K562 (cell line): ENCODE measurements at regions not wholly inside any gene's neighbourhood (a gene's known extent, or its start where the extent isn't known, plus 50 kb on each side); places are given as distances from the start of the nearest gene placed in this dataset.

ENCODE experiments used
- ATAC-seq: fragments of 200-7000 bp; cut with Tn5 transposase; 3 replicates; pipeline ENCODE4 v1.9.1; 2020; ENCODE audit warnings: moderate library complexity
- BruUV-seq: library from RNA; stranded (reverse); fragments of 400-500 nt; replicated peaks from 2 replicates; lab custom pipeline; 2021; lab: Mats Ljungman, UMichigan
- CTCF ChIA-PET: fragments of 300-600 bp; formaldehyde crosslinking; extraction: SDS; loops from one replicate; lab custom pipeline; 2021; ENCODE audit warnings: low intra/inter-chr PET ratio; lab: Yijun Ruan, JAX
- POLR2A ChIA-PET: fragments of 300-600, 350-650 bp; sonication (Branson Sonifier 250); formaldehyde crosslinking; extraction: SDS; loops from one replicate; lab custom pipeline; 2021; ENCODE audit warnings: antibody characterized with exemption, inconsistent platforms; lab: Yijun Ruan, JAX
- DNase-seq, 4 experiments: peaks; one replicate each; pipeline versions ENCODE4 v3.0.0 to v3.0.0-alpha.2; 2011 to 2018; ENCODE audit warnings: low spot score in 3 of 4, mixed read lengths in 3 of 4; ENCODE audit errors: extremely low read depth in 1 of 4
- FAIRE-seq: peaks from 2 replicates; lab custom pipeline; 2011; peaks lifted over from hg19 to GRCh38; lab: Jason Lieb, UNC
- H2AFZ ChIP-seq: 2 replicates; pipeline ENCODE4 v1.6.0; 2011; ENCODE audit warnings: low read depth, low read length, control low read depth, inconsistent platforms
- H3K27ac ChIP-seq: fragments of 200-600 bp; 3 replicates; pipeline ENCODE4 v1.8.0; 2011; ENCODE audit warnings: low read depth, mild to moderate bottlenecking, control low read depth, inconsistent platforms, low read length, moderate library complexity, mixed read lengths; ENCODE audit errors: extremely low read depth
- H3K27me3 ChIP-seq, 2 experiments: fragments of 300-600 bp in 1 of 2; 2 replicates in 1 of 2; 3 replicates in 1 of 2; pipeline versions ENCODE4 v1.6.0 to v1.8.0; 2011; ENCODE audit warnings: inconsistent platforms in 2 of 2, low read length in 2 of 2, mild to moderate bottlenecking in 1 of 2, mixed read lengths in 1 of 2, moderate library complexity in 1 of 2; ENCODE audit not compliant: control insufficient read depth in 2 of 2, insufficient read depth in 2 of 2
- H3K36me3 ChIP-seq: fragments of 300-600 bp; 3 replicates; pipeline ENCODE4 v1.8.0; 2011; ENCODE audit warnings: mild to moderate bottlenecking, low read length, inconsistent platforms; ENCODE audit not compliant: control insufficient read depth, insufficient read depth
- H3K4me1 ChIP-seq, 2 experiments: fragments of 200-600 bp in 1 of 2; replicated peaks in 1 of 2; 2 replicates in 1 of 2; 3 replicates in 1 of 2; pipeline versions ENCODE4 v1.5.1 to v1.8.0; 2011; ENCODE audit warnings: inconsistent platforms in 2 of 2, low read length in 2 of 2, mild to moderate bottlenecking in 1 of 2, mixed read lengths in 1 of 2, moderate library complexity in 1 of 2; ENCODE audit not compliant: control insufficient read depth in 2 of 2, insufficient read depth in 2 of 2
- H3K4me2 ChIP-seq: 2 replicates; pipeline ENCODE4 v1.6.1; 2011; ENCODE audit warnings: low read length, control low read depth, inconsistent platforms, mixed read lengths; ENCODE audit not compliant: insufficient read depth
- H3K4me3 ChIP-seq: fragments of 200-600 bp; sonication (generic), shearing (Covaris generic); 2 replicates; pipeline ENCODE4 v1.5.1; 2016; ENCODE audit warnings: control low read depth, inconsistent platforms
- H3K79me2 ChIP-seq: fragments of 200-600 bp; 3 replicates; pipeline ENCODE4 v1.8.0; 2011; ENCODE audit warnings: low read length, inconsistent platforms; ENCODE audit not compliant: control insufficient read depth, insufficient read depth
- H3K9ac ChIP-seq, 2 experiments: 2 replicates each; pipeline versions ENCODE4 v1.6.0 to v1.6.1; 2011; ENCODE audit warnings: low read depth in 2 of 2, low read length in 2 of 2, control low read depth in 1 of 2, inconsistent platforms in 1 of 2, mild to moderate bottlenecking in 1 of 2, mixed read lengths in 1 of 2; ENCODE audit not compliant: insufficient read depth in 1 of 2
- H3K9me1 ChIP-seq: one replicate; pipeline ENCODE4 v1.6.0; 2011; ENCODE audit warnings: inconsistent platforms, mild to moderate bottlenecking, low read length, moderate library complexity; ENCODE audit not compliant: control insufficient read depth, insufficient read depth
- H3K9me3 ChIP-seq: replicated peaks from 2 replicates; pipeline ENCODE4 v1.5.1; 2011; ENCODE audit warnings: low read depth, low read length, inconsistent platforms; ENCODE audit not compliant: control insufficient read depth, insufficient read depth
- H4K20me1 ChIP-seq: replicated peaks from 2 replicates; pipeline ENCODE4 v1.6.1; 2011; ENCODE audit warnings: low read length, inconsistent platforms, mixed read lengths; ENCODE audit not compliant: control insufficient read depth, insufficient read depth
- CC2D1A ChIP-seq: fragments of 450-650 bp; IDR thresholded peaks from 2 replicates; pipeline ENCODE4 v1.6.1; 2017; ENCODE audit warnings: mild to moderate bottlenecking
- CXXC5 ChIP-seq: fragments of 250-450 bp; sonication (Bioruptor Pico); IDR thresholded peaks from 2 replicates; pipeline ENCODE4 v1.8.0; 2022; ENCODE audit warnings: inconsistent platforms, mild to moderate bottlenecking, moderate library complexity
- DMBX1 ChIP-seq: fragments of 250-450 bp; sonication (Bioruptor Pico); IDR thresholded peaks from 2 replicates; pipeline ENCODE4 v1.8.0; 2022; ENCODE audit warnings: inconsistent platforms, mild to moderate bottlenecking, moderate library complexity, borderline replicate concordance
- FOXK2 ChIP-seq, 2 experiments: fragments of 450-650 bp; IDR thresholded peaks in 1 of 2; conservative IDR thresholded peaks in 1 of 2; 2 replicates each; pipeline ENCODE4 v1.6.1; 2016; ENCODE audit warnings: low read depth in 2 of 2, mild to moderate bottlenecking in 1 of 2
- JUNB ChIP-seq: fragments of 450-650 bp; formaldehyde crosslinking; conservative IDR thresholded peaks from 2 replicates; pipeline ENCODE4 v1.4.0; 2020; ENCODE audit warnings: mild to moderate bottlenecking
- RAD21 ChIP-seq, 2 experiments: fragments of 250-450 bp in 1 of 2; fragments of 450-650 bp in 1 of 2; sonication (Bioruptor Pico) in 1 of 2; formaldehyde crosslinking in 1 of 2; IDR thresholded peaks in 1 of 2; conservative IDR thresholded peaks in 1 of 2; 2 replicates each; pipeline versions ENCODE4 v1.4.0 to v1.8.0; 2020 to 2022; ENCODE audit warnings: mild to moderate bottlenecking in 2 of 2, moderate library complexity in 1 of 2
- SMC3 ChIP-seq: conservative IDR thresholded peaks from 2 replicates; pipeline ENCODE4 v1.6.1; 2011; ENCODE audit warnings: low read depth, low read length, improper control_type of control experiment; ENCODE audit not compliant: insufficient read depth
- STAG1 ChIP-seq: sonication (generic); formaldehyde crosslinking; IDR thresholded peaks from 2 replicates; pipeline ENCODE4 v1.5.0; 2020; ENCODE audit warnings: missing genetic modification reagents, borderline replicate concordance
- YBX1 ChIP-seq: fragments of 450-650 bp; IDR thresholded peaks from 2 replicates; pipeline ENCODE4 v1.7.1; 2016; ENCODE audit warnings: mild to moderate bottlenecking
- ZNF12 ChIP-seq: sonication (generic); formaldehyde crosslinking; IDR thresholded peaks from 2 replicates; pipeline ENCODE4 v1.4.0; 2020; ENCODE audit warnings: mild to moderate bottlenecking, missing genetic modification reagents
- WGBS: fragments of 100-300 bp; shearing (Covaris generic); methylation state at CpG from one replicate; pipeline ENCODE4 v1.1.6; 2016; ENCODE audit warnings: low coverage, mixed read lengths; ENCODE audit not compliant: insufficient coverage; ENCODE audit errors: missing lambda C conversion rate; 5-methylcytosine and 5-hydroxymethylcytosine counted together
- in situ Hi-C: fragments of 300-500 bp; cut with MboI; formaldehyde crosslinking; loops from 4 replicates; pipeline ENCODE4 v1.15.0; 2018; ENCODE audit warnings: inconsistent platforms, mixed read lengths
- intact Hi-C: fragments of 100-400 bp; cut with micrococcal nuclease; formaldehyde crosslinking; loops from 2 replicates; pipeline ENCODE4 v1.14.2; 2022
- TF ChIP-seq, protein P1 (sequence below), 3 experiments: IDR thresholded peaks in 2 of 3; conservative IDR thresholded peaks in 1 of 3; 2 replicates each; pipeline ENCODE4 v1.5.1; 2011 to 2012; ENCODE audit warnings: low read length in 3 of 3, mild to moderate bottlenecking in 3 of 3, control low read depth in 2 of 3, improper control_type of control experiment in 1 of 3, inconsistent platforms in 1 of 3, low read depth in 1 of 3, mixed read lengths in 1 of 3, moderate library complexity in 1 of 3; ENCODE audit not compliant: insufficient read depth in 2 of 3
- TF ChIP-seq, protein P2 (sequence below), 2 experiments: fragments of 450-650 bp; formaldehyde crosslinking in 1 of 2; IDR thresholded peaks; 2 replicates each; pipeline versions ENCODE4 v1.4.0 to v1.6.1; 2014 to 2020; ENCODE audit warnings: mild to moderate bottlenecking in 2 of 2, borderline replicate concordance in 1 of 2, low read depth in 1 of 2

DNA sequence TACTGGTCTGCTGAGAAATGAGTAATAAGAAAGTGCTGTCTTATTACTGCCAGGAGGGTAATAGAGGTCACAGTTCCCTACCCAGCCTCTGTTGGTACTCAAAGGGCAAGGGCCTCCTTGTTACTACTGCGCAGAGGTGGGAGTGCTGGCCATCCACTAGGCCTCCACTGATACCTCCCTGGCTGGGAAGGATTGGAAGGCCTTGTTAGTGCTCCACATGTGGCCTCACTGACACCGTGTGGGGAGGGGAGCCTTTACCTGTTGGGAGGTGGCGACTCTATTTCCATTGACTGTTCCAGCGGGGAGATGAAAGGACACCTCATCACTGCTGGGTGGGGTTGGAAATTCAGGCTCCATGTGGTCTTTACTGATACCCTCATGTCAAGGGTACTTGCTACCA is 57.8 kb upstream of the USP24 start:
- Histone ChIP-seq H3K4me3 (no peak overlapping the region), H3K9me1 (no peaks in the 10 kb centered on the region), H3K4me2 (no peak overlapping the region), H3K9me3 (no peaks in the 10 kb centered on the region), H3K27ac (no peak overlapping the region), H2AFZ (peak overlapping the region; percentile 70), H3K27me3 (no peaks in the 10 kb centered on the region), H3K9ac (no peak overlapping the region), H3K4me1 (peaks cover 19 to 33% of the 10 kb centered on the region in 2 experiments), H3K79me2 (no peaks in the 10 kb centered on the region), H4K20me1 (no peaks in the 10 kb centered on the region), H3K36me3 (no peaks in the 10 kb centered on the region)
- DNase-seq = peak; percentile 15 to 74 (median 38)
- ChIA-PET POLR2A (interaction anchor here (0.5 to 1.8 kb wide), 4 partner anchors 11 to 207 kb away, joined by 3 to 5 read pairs (median 4); no protein-coding TSS in a partner anchor), CTCF (no interaction called here)
- intact Hi-C loops (loop anchor here (1.0 kb wide), 1 partner anchor 133 kb away; no protein-coding TSS in a partner anchor), in situ Hi-C loops (no loop called here)
- FAIRE-seq = peak; percentile 60
- peak; percentile 67 for ATAC-seq
- 28% methylated on average over 4 of the region's 4 CpGs for WGBS
- no TSS peak for BruUV-seq
- no peak for TF ChIP-seq JUNB (CRISPR knock-in tag)
- TF ChIP-seq, protein P1, sequence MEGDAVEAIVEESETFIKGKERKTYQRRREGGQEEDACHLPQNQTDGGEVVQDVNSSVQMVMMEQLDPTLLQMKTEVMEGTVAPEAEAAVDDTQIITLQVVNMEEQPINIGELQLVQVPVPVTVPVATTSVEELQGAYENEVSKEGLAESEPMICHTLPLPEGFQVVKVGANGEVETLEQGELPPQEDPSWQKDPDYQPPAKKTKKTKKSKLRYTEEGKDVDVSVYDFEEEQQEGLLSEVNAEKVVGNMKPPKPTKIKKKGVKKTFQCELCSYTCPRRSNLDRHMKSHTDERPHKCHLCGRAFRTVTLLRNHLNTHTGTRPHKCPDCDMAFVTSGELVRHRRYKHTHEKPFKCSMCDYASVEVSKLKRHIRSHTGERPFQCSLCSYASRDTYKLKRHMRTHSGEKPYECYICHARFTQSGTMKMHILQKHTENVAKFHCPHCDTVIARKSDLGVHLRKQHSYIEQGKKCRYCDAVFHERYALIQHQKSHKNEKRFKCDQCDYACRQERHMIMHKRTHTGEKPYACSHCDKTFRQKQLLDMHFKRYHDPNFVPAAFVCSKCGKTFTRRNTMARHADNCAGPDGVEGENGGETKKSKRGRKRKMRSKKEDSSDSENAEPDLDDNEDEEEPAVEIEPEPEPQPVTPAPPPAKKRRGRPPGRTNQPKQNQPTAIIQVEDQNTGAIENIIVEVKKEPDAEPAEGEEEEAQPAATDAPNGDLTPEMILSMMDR (IDR thresholded peaks at IDR 0.05 in 2 of 3, conservative IDR thresholded peaks at IDR 0.05 in 1 of 3; ENCODE audit: insufficient read depth in 2 of 3, low read depth in 1 of 3, low read length in 3 of 3) = peak; percentile 54 to 60 (median 55); a peak in 5 of 6 replicates
- TF ChIP-seq CC2D1A = peak; percentile 40; the same call in 1 of the 2 replicates
- 0 out of 2 replicates have a peak, but pooled peaks have one; percentile 16 for TF ChIP-seq DMBX1 (CRISPR knock-in tag)
- peak; percentile 40; the same call in 1 of the 2 replicates for TF ChIP-seq STAG1
- TF ChIP-seq YBX1 = no peak
- TF ChIP-seq RAD21 (CRISPR knock-in tag; conservative IDR thresholded peaks at IDR 0.05 in 1 of 2, IDR thresholded peaks at IDR 0.05 in 1 of 2) = peak; percentile 53 to 86
- no peak for TF ChIP-seq FOXK2 (conservative IDR thresholded peaks at IDR 0.05 in 1 of 2, IDR thresholded peaks at IDR 0.05 in 1 of 2; ENCODE audit: low read depth in 2 of 2)
- 0 out of 2 replicates have a peak, but pooled peaks have one; percentile 27 for TF ChIP-seq SMC3
- TF ChIP-seq CXXC5 (CRISPR knock-in tag) = 0 out of 2 replicates have a peak, but pooled peaks have one; percentile 11
- TF ChIP-seq, protein P2, sequence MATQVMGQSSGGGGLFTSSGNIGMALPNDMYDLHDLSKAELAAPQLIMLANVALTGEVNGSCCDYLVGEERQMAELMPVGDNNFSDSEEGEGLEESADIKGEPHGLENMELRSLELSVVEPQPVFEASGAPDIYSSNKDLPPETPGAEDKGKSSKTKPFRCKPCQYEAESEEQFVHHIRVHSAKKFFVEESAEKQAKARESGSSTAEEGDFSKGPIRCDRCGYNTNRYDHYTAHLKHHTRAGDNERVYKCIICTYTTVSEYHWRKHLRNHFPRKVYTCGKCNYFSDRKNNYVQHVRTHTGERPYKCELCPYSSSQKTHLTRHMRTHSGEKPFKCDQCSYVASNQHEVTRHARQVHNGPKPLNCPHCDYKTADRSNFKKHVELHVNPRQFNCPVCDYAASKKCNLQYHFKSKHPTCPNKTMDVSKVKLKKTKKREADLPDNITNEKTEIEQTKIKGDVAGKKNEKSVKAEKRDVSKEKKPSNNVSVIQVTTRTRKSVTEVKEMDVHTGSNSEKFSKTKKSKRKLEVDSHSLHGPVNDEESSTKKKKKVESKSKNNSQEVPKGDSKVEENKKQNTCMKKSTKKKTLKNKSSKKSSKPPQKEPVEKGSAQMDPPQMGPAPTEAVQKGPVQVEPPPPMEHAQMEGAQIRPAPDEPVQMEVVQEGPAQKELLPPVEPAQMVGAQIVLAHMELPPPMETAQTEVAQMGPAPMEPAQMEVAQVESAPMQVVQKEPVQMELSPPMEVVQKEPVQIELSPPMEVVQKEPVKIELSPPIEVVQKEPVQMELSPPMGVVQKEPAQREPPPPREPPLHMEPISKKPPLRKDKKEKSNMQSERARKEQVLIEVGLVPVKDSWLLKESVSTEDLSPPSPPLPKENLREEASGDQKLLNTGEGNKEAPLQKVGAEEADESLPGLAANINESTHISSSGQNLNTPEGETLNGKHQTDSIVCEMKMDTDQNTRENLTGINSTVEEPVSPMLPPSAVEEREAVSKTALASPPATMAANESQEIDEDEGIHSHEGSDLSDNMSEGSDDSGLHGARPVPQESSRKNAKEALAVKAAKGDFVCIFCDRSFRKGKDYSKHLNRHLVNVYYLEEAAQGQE (IDR thresholded peaks at IDR 0.05; ENCODE audit: borderline replicate concordance) = peak; percentile 67
- TF ChIP-seq, protein P2 (CRISPR knock-in tag; IDR thresholded peaks at IDR 0.05; ENCODE audit: low read depth) = no peak
- TF ChIP-seq ZNF12 (CRISPR knock-in tag) = peak; percentile 90
